H9 (cell line): ENCODE measurements at regions not wholly inside any gene's neighbourhood (a gene's known extent, or its start where the extent isn't known, plus 50 kb on each side); places are given as distances from the start of the nearest gene placed in this dataset.

ENCODE experiments used
- DNase-seq: peaks from one replicate; pipeline ENCODE4 v3.0.0-alpha.2; 2017
- H2AFZ ChIP-seq: one replicate; pipeline ENCODE4 v1.6.1; 2013; ENCODE audit warnings: mild to moderate bottlenecking, low read length, control low read depth, moderate library complexity
- H2AK5ac ChIP-seq: 2 replicates; pipeline ENCODE4 v1.6.1; 2013; ENCODE audit warnings: low read length, control low read depth, mixed read lengths; ENCODE audit not compliant: insufficient read length
- H2BK120ac ChIP-seq: one replicate; pipeline ENCODE4 v1.6.1; 2013; ENCODE audit warnings: low read depth, mild to moderate bottlenecking, low read length, control low read depth, inconsistent platforms; ENCODE audit not compliant: poor library complexity, severe bottlenecking
- H2BK12ac ChIP-seq: 2 replicates; pipeline ENCODE4 v1.6.1; 2013; ENCODE audit warnings: low read length, control low read depth, mixed read lengths, low read depth; ENCODE audit not compliant: insufficient read length
- H2BK15ac ChIP-seq: 2 replicates; pipeline ENCODE4 v1.6.1; 2013; ENCODE audit warnings: low read depth, low read length, control low read depth
- H2BK20ac ChIP-seq: one replicate; pipeline ENCODE4 v1.6.1; 2013; ENCODE audit warnings: low read depth, mild to moderate bottlenecking, low read length, control low read depth, inconsistent platforms; ENCODE audit not compliant: poor library complexity, severe bottlenecking
- H2BK5ac ChIP-seq: 2 replicates; pipeline ENCODE4 v1.6.1; 2013; ENCODE audit warnings: low read length, control low read depth, mixed read lengths; ENCODE audit not compliant: insufficient read length
- H3K14ac ChIP-seq: 2 replicates; pipeline ENCODE4 v1.6.1; 2013; ENCODE audit warnings: low read length, control low read depth; ENCODE audit not compliant: insufficient read depth
- H3K18ac ChIP-seq: 2 replicates; pipeline ENCODE4 v1.6.1; 2013; ENCODE audit warnings: low read depth, mild to moderate bottlenecking, mixed read lengths, low read length, control low read depth; ENCODE audit not compliant: insufficient read length
- H3K23ac ChIP-seq: 2 replicates; pipeline ENCODE4 v1.6.1; 2013; ENCODE audit warnings: low read length, control low read depth, mixed read lengths, low read depth; ENCODE audit not compliant: insufficient read length
- H3K23me2 ChIP-seq: 2 replicates; pipeline ENCODE4 v1.6.1; 2013; ENCODE audit warnings: low read depth, mild to moderate bottlenecking, mixed read lengths, low read length, control low read depth; ENCODE audit not compliant: insufficient read length, poor library complexity, severe bottlenecking
- H3K27ac ChIP-seq: 2 replicates; pipeline ENCODE4 v1.5.1; 2013; ENCODE audit warnings: low read length, control low read depth, mixed read lengths, low read depth; ENCODE audit not compliant: insufficient read length
- H3K27me3 ChIP-seq: 2 replicates; pipeline ENCODE4 v1.6.1; 2013; ENCODE audit warnings: low read length, control low read depth, inconsistent platforms; ENCODE audit not compliant: insufficient read depth
- H3K4ac ChIP-seq: 2 replicates; pipeline ENCODE4 v1.6.1; 2013; ENCODE audit warnings: low read depth, mild to moderate bottlenecking, control low read depth, inconsistent platforms, low read length, moderate library complexity
- H3K4me1 ChIP-seq: 2 replicates; pipeline ENCODE4 v1.6.1; 2013; ENCODE audit warnings: low read length, control low read depth, inconsistent platforms; ENCODE audit not compliant: insufficient read depth
- H3K4me2 ChIP-seq: 2 replicates; pipeline ENCODE4 v1.6.1; 2013; ENCODE audit warnings: low read length, control low read depth, mixed read lengths; ENCODE audit not compliant: insufficient read length, insufficient read depth
- H3K56ac ChIP-seq: 2 replicates; pipeline ENCODE4 v1.6.1; 2013; ENCODE audit warnings: low read depth, mild to moderate bottlenecking, mixed read lengths, low read length, control low read depth; ENCODE audit not compliant: insufficient read length
- H3K79me1 ChIP-seq: 2 replicates; pipeline ENCODE4 v1.6.1; 2013; ENCODE audit warnings: low read depth, mild to moderate bottlenecking, moderate library complexity, low read length, control low read depth, inconsistent platforms; ENCODE audit not compliant: insufficient read depth, poor library complexity, severe bottlenecking
- H3K79me2 ChIP-seq: 2 replicates; pipeline ENCODE4 v1.6.1; 2013; ENCODE audit warnings: low read length, control low read depth, inconsistent platforms; ENCODE audit not compliant: insufficient read depth
- H3K9ac ChIP-seq: 2 replicates; pipeline ENCODE4 v1.6.1; 2013; ENCODE audit warnings: low read length, control low read depth, mixed read lengths; ENCODE audit not compliant: insufficient read length; ENCODE audit errors: extremely low read depth
- H3K9me3 ChIP-seq: one replicate; pipeline ENCODE4 v1.6.1; 2013; ENCODE audit warnings: low read depth, low read length, inconsistent platforms; ENCODE audit not compliant: control insufficient read depth
- H3T11ph ChIP-seq: one replicate; pipeline ENCODE4 v1.6.1; 2013; ENCODE audit warnings: mild to moderate bottlenecking, low read length, control low read depth, inconsistent platforms
- H4K20me1 ChIP-seq: one replicate; pipeline ENCODE4 v1.6.1; 2013; ENCODE audit not compliant: control insufficient read depth, insufficient read length, insufficient read depth
- H4K5ac ChIP-seq: 2 replicates; pipeline ENCODE4 v1.6.1; 2013; ENCODE audit warnings: low read depth, mild to moderate bottlenecking, mixed read lengths, low read length, control low read depth; ENCODE audit not compliant: insufficient read length
- H4K8ac ChIP-seq: replicated peaks from 2 replicates; pipeline ENCODE4 v1.6.1; 2013; ENCODE audit warnings: low read length, control low read depth, mixed read lengths, low read depth; ENCODE audit not compliant: insufficient read length
- H4K91ac ChIP-seq: 2 replicates; pipeline ENCODE4 v1.6.1; 2013; ENCODE audit warnings: low read depth, mild to moderate bottlenecking, moderate library complexity, mixed read lengths, low read length, control low read depth; ENCODE audit not compliant: insufficient read length
- H3K27ac Mint-ChIP-seq, 3 experiments: 2 replicates in 2 of 3; 3 replicates in 1 of 3; pipeline ENCODE4 v1.8.0; 2020 to 2021; ENCODE audit warnings: mixed read lengths in 3 of 3, mild to moderate bottlenecking in 1 of 3, moderate library complexity in 1 of 3
- H3K27me3 Mint-ChIP-seq: 2 replicates; pipeline ENCODE4 v1.8.0; 2021; ENCODE audit warnings: low read depth, mild to moderate bottlenecking, moderate library complexity, mixed read lengths
- H3K36me3 Mint-ChIP-seq, 3 experiments: 2 replicates in 2 of 3; 3 replicates in 1 of 3; pipeline ENCODE4 v1.8.0; 2020 to 2021; ENCODE audit warnings: low read depth in 3 of 3, mixed read lengths in 3 of 3; ENCODE audit not compliant: insufficient read depth in 1 of 3
- H3K4me1 Mint-ChIP-seq, 2 experiments: 2 replicates each; pipeline ENCODE4 v1.8.0; 2020; ENCODE audit warnings: mixed read lengths in 2 of 2
- H3K4me3 Mint-ChIP-seq, 2 experiments: 2 replicates in 1 of 2; 3 replicates in 1 of 2; pipeline ENCODE4 v1.8.0; 2020 to 2021; ENCODE audit warnings: mild to moderate bottlenecking in 2 of 2, mixed read lengths in 2 of 2, moderate library complexity in 1 of 2
- H3K9me3 Mint-ChIP-seq, 2 experiments: 2 replicates in 1 of 2; 3 replicates in 1 of 2; pipeline ENCODE4 v1.8.0; 2020; ENCODE audit warnings: mild to moderate bottlenecking in 2 of 2, mixed read lengths in 2 of 2, moderate library complexity in 1 of 2
- CTCF ChIP-seq: fragments of 200-600 bp; sonication (generic); conservative IDR thresholded peaks from 3 replicates; pipeline ENCODE4 v1.8.0; 2021; ENCODE audit warnings: antibody characterized with exemption, mild to moderate bottlenecking
- WGBS: extraction: QIAGEN DNeasy Blood & Tissue Kit; methylation state at CpG from one replicate; pipeline ENCODE4 v1.1.7; 2013; ENCODE audit warnings: missing lambda C conversion rate, low lambda C conversion rate, mixed read lengths; ENCODE audit not compliant: insufficient read length; ENCODE audit errors: extremely low coverage; 5-methylcytosine and 5-hydroxymethylcytosine counted together

DNA sequence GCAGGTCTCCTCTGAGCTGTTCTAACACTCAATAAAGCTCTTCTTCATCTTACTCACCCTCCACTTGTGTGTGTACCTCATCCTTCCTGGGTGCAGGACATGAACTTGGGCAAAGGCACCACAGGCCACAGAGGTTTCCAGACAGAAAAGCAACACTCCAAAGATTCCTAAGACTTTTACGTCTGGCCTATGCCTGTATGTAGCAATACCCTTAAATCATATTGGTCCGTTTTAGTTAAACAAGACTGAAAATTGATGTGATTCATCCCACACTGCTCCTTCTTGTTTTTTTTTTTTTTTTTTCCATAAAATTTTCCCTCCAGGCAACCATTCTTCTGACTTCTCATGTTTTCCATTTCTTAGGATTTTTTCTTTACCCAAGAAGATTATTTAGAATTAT lies 404.3 kb downstream of the PID1 start:
- no peak overlapping the region for H2BK20ac ChIP-seq
- no peak overlapping the region for H2BK15ac ChIP-seq
- no peak overlapping the region for H3K14ac ChIP-seq
- no peaks in the 10 kb centered on the region for H3K9me3 ChIP-seq
- H2BK120ac ChIP-seq: no peak overlapping the region
- no peaks in the 10 kb centered on the region for H3K79me1 ChIP-seq
- H3K27ac ChIP-seq: no peak overlapping the region
- Mint-ChIP-seq H3K4me1 (peaks cover 12 to 26% of the 10 kb centered on the region in 2 experiments), H3K4me3 (no peak overlapping the region), H3K36me3 (peaks cover 3 to 18% (median 4%) of the 10 kb centered on the region in 3 experiments; a peak in 6 of 7 replicates), H3K9me3 (peaks cover 9 to 15% of the 10 kb centered on the region in 2 experiments), H3K27ac (no peak overlapping the region), H3K27me3 (no peaks in the 10 kb centered on the region)
- no peaks in the 10 kb centered on the region for H3K79me2 ChIP-seq
- H3K18ac ChIP-seq: no peak overlapping the region
- H3K56ac ChIP-seq: no peak overlapping the region
- H3K23ac ChIP-seq: no peak overlapping the region
- H4K20me1 ChIP-seq: no peaks in the 10 kb centered on the region
- no peak overlapping the region for H2AFZ ChIP-seq
- H2BK12ac ChIP-seq: no peak overlapping the region
- no peaks in the 10 kb centered on the region; the same call in 1 of the 2 replicates for H3K4me1 ChIP-seq
- no peak overlapping the region for H3K4me2 ChIP-seq
- H4K91ac ChIP-seq: no peak overlapping the region
- DNase-seq: no peak
- no peak overlapping the region for H3K4ac ChIP-seq
- WGBS: no CpG with 5 or more reads among the region's 2 CpGs
- H4K8ac ChIP-seq: no peak overlapping the region
- H3T11ph ChIP-seq: no peak overlapping the region
- H4K5ac ChIP-seq: no peak overlapping the region
- no peaks in the 10 kb centered on the region for H3K23me2 ChIP-seq
- H3K27me3 ChIP-seq: no peaks in the 10 kb centered on the region
- no peak overlapping the region for H2BK5ac ChIP-seq
- H3K9ac ChIP-seq: no peak overlapping the region
- no peak for TF ChIP-seq CTCF
- H2AK5ac ChIP-seq: no peak overlapping the region
